GM19023 (cell line): ENCODE measurements at regions not wholly inside any gene's neighbourhood (a gene's known extent, or its start where the extent isn't known, plus 50 kb on each side); places are given as distances from the start of the nearest gene placed in this dataset.

ENCODE experiments used
- ATAC-seq: cut with Tn5 transposase; IDR thresholded peaks from one replicate; pipeline ENCODE4 v1.9.1; 2021; ENCODE audit warnings: mild to moderate bottlenecking, moderate library complexity; ENCODE audit not compliant: unreplicated experiment

DNA sequence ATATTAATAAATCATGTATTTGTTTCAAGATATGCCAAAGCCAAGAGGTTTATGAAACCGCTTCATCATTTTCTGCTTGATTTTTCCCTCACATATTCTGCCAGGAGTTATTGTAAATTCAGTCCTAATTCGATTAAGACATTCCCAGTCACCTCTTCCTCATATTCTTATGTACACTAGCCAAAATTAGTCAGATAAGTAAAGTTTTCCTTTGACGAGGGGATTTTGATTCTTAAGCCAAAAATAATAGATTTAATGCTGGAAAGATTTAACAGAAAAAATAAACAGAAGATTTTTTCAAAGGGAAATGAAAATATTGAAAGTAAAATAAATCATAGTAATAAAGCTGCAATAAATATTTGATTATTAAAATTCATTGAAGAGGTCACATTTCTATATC, 51.0 kb upstream of the VEGFC start:
- no peak for ATAC-seq

DNA sequence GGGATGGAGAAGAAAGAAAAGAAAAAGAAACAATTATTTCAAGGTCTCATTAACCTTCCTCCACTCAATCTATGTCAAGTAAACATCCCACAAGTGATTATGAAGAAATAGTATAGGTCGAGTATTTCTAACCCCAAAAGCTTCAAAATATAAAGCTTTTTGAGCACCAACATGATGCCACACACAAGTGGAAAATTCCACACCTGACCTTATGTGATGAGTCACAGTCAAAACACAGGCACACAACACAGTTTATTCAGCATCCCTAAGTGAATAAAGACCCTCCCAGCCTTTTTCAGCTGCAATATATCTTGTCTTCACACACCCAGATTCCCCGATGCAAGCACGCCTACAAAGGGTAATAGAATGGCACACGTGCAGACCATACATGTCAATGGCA, 51.7 kb upstream of the VEGFC start:
- no peak for ATAC-seq

DNA sequence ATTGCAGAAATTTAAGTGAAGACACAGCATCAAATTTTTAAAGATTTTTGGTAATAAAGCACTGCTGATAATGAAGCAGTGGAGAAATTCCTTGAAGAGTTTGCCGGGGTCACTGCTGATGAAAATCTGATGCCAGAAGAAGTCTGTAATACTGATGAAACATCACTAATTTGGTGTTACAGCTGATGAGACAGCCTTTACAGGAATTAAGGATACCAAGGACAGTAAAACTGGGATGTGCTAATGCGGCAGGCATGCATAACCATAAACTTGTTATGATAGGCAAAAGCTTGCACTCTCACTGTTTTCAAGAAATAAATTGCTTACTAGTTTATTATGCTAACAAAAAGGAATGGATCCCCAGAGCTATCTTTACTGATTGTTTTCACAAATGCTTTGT, 52.9 kb upstream of the VEGFC start:
- ATAC-seq = no peak

DNA sequence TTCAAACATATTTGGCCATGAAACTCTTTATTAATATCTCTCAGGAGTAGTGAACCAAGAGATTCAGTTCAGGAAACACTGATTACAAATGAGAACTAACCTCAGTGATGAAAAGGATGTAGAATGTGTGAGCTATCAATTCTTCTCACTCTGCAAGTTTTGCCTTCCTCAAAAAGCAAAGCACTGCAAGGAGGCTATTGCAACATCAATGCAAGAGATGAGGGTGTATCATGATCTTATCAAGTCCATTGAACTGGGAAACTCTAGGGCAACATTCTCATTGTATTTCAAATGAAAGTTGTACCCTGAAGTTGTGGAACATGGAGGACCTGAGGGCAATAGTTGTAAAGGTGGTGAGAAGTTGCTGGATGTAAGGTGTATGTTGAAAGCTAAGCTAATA, 56.4 kb upstream of the VEGFC start:
- no peak for ATAC-seq

DNA sequence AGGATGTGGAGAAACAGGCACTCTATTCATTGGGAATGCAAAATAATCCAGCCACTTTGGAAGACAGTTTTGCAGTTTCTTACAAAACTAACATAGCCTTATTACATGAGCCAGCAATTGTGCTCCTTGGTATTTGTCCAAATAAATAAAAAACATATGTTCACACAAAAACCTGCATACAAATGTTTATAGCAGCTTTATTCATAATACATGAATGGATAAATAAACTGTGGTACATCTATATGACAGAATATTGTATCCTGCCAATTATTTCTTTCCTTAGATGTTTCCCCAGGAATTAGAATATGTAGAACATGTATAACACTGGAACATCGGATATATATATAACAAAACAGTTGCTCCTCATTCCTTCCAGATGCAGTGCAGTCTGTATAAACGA, 57.7 kb upstream of the VEGFC start:
- no peak for ATAC-seq

DNA sequence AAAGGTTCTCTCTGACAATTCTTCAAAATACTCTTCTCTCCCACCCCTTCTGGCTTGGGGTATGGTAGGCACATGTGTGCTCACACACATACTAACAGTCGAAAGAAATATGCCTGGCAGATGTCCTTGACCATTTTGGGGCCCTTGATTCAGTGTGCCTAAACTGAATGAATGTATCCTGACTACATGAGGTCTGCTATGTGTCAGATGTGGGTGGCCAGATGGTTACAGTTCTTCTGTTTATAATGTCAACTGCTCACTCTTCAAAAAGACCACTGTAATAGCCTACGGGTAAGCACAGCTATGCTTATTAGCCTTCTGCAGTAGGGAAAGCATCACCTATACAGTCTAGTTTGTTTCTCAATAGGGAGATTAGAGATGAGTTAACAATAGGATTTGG, 63.7 kb upstream of the VEGFC start:
- ATAC-seq = no peak

DNA sequence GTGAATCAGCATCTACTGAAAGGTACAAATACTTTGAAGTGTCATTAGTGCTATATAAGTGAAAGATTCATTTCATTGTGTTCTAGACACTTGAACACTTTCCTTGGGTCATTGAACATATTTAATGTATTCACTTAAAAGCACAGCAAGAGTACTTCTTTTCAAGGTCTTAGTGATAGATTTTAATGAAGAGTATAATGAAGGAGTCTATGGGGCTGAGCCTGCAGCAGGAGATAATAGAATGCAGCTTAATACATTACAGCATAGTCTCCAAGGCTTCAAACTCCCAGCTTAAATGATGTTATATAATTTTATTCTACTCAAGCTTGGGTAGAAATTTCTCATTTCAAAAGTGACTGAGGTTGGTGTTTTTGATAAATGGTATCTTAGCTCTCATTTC, 66.1 kb upstream of the VEGFC start:
- no peak for ATAC-seq

DNA sequence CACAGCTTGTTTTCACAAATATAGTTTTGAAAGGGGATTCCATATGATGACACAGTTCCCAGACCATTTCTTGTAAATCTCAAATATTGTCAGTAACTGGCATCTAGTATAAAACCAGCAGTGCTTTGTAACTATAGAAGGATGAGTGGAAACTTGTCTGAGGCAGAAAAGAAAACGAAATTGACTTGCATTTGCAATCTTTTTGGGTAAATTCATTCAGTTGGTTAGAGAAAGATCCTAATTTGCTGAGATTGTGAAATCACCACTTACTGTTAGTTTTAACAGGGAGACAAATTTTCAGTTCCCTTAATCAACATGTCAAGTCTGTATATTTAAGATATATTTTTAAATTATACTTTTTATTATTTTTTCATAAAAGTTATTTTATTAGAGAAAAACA, 71.5 kb upstream of the VEGFC start:
- ATAC-seq = no peak

DNA sequence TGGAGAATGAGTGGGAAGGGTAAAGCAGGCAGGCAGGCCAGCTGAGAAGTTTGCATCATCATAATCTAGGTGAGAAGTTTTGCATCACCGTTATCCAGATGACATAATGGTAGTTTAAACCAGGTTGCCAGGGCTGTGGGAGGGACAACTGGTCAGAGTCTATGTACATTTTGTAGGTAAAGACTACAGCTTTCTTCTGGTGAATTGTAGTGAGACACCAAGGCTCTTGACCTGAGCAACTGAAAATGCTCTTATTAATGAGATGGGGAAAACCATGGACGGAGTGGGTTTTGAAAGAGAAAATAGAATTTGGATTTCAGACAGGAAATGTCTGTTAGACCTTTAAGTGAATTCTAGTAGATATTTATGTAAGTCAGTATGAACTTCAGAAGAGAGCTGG, 76.0 kb upstream of the VEGFC start:
- no peak for ATAC-seq

DNA sequence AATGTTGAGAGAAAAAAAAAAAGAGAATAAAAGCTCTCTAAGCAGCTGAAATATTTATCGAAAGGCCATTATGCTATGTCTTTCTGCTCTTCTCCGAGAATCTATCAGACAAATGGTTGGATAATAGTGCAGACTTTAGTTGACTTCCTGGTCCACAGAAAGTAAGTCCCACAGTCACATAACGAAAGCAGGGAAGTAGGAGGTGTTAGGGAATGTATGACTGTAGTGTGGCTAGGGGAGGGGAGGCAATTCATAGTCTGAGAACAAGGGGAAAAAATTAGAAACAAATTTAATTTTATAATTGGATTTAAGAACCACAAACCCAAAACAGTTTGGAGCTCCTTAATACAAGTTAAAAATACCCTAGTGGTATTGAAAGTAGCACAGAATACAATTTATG, 79.7 kb upstream of the VEGFC start:
- no peak for ATAC-seq

DNA sequence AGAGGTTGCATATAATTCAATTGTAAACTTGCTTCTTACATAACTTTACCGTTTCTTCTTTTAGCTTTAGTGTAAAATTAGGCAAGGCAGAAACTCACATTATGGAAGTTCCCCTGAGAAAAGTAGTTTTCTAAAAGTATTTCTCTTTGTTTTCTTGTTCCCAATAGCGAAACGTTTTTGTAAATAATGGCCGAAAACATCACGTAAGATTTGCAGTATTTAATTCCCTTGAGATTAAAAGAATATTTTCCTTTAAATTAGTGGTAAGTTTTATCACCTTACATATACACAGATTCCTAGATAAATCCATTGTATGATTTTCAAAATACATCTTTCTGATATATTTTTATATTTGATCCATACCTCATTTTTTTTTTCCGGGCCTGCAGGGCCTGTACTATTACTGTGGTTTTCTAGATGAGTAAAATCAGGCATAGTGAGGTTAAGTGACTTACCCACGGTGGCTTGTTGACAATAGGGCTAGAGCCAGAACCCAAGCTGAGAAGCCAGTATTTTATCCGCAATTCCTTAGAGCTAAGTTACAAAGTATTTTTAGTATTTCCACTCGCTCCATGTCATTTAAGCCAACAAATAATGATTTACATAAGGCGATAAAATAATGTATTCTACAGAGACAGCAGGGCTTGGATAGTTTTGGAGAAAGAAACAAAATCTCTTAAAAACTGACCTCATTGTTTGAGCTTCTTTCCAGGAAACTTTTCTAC, 82.2 kb upstream of the VEGFC start:
- ATAC-seq = no peak

DNA sequence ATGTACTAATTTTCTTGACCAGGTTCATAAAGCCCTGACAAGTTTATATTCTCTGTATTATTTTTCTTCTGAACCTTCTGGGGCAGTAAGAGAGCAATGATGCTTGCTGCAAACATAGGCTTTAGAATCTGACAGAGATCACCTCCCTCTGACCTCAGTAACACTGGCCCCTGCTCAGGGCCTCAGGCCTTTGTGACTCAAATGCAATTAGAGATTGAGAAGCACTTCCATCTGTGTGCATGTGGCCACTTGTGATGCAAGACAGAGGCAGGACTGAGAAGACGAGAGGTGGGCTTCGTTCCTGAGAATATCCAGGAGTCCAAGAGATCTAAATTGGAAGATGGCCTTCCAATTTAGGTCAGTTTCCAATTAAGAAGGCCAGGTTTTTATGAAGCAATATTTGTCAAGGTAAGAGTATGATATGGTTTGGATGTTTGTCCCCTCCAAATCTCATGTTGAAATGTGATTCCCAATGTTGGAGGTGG, 82.8 kb upstream of the VEGFC start:
- no peak for ATAC-seq

DNA sequence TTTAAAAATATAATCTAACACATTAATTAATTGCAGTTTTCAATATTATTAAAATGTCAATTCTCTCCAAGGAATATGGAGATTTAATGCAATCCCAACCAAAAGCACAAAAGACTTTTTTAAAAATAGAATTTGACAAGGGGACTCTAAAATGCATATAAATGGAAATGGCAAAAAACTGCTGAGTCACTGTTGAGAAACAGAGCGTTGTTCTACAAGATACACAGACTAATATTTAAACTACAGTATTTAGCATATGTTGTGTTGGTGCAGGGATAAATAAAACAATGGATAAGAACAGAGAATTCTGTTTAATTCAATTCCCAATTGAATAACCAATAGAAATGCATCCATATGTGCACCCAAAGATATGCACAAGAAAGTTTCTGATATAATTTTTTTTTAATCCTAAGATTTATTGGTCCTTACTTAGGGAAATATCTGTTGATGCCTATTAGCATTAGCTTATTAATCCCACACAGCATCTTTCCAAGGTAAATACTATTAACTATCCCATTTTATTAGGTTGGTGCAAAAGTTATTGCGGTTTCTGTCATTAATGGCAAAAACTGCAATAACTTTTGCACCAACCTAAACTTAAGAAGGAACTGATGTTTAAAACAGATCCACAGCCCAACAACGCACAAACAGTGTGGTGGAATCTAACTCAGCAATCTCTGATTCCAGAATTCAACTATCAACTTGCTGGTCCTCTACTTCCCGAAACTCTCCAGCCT, 86.8 kb upstream of the VEGFC start:
- no peak for ATAC-seq

DNA sequence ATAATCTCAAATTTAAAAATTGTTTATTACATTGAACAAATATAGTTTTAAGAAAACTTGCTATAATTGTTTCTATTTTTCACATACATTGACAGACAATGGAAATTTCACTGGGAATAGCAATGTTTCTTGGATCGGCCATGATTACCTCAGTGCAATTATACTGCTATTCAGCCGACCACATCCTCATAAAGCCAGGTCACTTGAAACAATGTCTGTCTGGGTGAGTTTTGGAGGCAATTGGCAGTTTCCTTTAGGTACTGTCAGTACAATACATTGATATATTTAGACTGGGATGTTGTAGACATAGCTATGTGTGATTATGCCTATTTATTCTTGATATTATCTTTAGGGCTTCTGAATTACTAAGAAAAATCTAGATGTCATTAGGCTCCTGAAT, 89.5 kb upstream of the VEGFC start:
- no peak for ATAC-seq

DNA sequence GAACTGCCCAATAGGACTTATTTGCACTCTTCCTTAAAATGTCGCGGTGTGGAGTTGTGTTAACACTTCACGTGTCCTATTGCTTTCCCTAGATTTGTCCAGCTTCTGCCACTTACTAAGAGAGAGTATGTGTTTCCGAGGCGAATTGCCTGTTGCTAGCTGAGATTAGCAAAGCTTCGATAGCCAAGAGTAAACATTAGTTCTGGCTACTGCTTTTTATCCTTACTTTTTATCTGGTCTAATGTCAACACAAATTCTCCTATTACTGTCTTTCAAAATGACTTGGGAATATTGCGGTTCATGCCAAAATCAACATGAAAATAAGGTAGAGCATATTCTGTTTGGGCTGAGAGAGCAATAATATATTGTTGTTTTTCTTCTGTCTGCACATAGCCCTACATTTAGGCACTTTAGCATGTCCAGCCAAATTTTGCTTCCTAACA, 90.4 kb upstream of the VEGFC start:
- ATAC-seq = no peak

DNA sequence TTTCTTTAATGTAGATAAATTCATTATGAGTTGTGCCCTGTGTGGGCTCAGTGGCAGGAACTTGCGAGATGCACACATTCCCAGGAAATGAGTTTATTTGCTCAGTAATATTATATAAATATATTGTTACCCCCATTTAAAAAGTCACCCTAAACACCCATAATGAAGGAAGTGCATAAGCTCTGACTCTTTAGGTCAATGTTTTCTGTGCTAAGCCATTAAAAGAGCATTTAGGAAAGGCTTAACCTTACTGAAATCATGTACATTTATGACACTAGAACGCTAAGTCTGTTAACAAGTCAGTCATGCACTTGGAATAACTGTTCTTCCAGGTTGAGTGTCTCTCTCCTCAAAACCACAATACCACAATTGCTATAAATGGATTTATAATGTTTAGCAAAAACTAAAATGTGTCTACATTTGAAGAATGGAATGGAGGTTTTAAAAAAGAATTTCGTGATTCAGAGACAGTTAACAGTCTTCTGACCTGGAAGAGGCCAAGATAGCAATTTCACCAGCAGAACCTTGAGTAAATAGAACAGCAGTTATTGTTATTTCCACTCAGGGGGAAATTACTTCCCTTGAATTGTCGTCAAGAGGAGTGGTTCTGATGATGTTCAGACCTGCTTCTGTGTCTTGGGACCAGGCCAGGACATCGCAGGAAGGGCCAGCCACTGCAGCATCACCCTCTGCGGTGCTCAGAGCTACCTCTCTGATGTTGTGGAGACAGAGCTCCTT, 91.1 kb upstream of the VEGFC start:
- ATAC-seq = no peak

DNA sequence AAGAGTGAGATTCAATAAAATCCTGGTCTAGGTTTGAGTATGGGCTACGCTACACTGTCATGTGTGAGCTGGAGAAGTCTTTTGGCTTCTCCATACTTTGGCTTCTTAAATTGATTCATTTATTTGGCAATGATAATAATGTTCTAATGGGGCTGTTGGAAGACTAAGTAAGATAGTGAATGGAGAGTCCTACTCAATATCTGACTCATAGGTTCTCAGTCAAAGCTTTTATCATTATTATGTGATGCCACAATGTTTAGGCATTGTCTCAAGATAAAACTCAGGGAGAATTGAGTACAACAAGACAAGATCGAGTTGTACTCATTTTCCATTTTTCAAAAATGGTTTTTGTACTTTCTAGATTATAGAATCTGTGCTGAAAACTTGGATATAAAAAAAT, 92.5 kb upstream of the VEGFC start:
- no peak for ATAC-seq

DNA sequence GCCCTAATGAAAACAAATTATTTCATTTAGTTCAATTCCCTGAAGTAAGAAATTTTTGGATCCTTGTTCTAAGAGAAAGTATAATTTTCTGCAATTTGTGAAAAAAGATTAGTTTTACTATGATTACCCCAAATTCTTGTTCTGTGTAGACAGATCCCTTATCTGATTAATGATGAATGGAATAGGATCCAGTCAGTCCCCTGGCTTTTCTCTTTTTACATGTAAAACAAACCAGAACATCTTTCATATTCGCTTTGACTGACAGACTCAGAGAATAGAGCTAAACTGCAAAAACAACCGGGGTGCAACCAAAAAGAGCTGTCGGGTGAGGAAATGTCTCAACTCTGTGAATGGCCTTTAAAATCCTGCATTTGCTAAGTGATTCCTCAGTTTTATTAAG, 93.4 kb upstream of the VEGFC start:
- ATAC-seq = no peak

DNA sequence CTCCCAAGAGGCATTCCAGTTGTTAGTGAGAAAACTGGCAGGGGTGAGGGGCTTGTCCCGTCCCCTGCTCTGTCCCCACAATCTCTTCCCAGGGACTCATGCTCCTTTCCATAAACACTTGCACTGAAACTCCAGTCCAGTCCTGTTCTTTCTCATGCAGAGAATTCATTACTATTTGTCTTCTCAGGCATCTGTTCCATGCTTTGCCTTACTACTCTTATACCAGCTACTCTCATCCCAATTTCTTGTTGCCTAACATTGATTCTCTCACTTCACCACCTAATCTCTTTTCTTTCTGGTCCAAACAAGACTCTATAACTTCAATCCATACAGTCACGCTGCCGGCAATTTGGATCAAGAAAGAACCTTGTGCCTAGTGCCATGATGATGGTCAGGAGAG, 97.1 kb upstream of the VEGFC start:
- ATAC-seq = no peak

DNA sequence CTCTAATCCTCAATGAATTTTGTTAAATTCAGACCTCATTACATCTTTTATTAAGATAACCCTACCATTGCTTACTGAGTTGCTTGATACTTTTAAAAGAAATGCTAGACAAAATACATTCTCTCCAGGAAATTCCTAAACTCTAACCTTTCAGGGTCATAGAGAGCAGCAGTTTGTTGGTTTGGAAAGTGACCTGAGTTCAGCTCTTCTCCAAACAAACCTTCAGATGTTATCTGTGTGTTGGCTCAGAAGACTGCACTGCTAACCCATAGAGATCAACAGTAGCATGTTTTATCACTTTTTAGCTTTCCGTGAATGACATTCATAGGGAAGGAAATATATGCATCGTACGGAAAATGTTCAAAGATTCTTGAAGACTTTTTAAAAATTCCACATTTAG, 101.8 kb upstream of the VEGFC start:
- no peak for ATAC-seq

DNA sequence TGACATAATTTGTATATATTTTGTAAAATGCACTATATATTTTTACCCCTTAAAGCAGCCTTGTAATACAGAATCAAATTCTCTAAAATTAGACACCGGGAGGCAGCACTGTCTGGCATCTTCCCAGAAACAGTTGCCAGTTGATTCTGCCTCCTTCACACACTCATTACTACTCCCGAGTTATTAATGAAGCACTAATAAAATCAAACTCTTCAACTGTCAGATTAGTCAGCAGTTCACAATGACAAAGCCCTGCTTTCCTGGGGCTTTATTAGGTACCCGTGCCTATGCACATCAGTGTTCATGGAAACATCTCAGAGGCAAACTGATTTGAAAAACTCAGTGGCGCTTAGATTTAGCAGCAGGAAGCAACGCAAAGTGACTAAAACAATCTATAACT, 103.5 kb upstream of the VEGFC start:
- ATAC-seq = no peak

DNA sequence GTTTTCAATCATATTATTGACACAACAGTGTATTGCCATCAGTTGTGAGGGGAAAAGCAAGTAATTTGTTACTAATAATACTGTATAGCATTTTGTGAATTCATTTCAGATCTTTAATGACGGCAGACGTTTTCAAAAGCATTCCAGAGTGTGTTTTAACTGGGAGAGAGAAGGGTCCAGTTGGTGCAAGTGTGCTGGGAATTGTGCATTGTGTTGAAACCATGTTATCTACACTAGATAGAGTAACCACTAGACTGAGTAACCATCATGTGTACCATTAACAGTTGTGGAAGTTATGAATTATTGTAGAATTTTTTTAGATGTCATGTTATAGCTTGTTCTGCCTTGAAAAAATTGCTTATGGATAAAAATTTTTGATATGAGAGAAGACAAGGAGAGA, 104.5 kb upstream of the VEGFC start:
- ATAC-seq = no peak
